NCI-H345 treated with DMSO at 0.1 percent for 48 hours (cell line): ENCODE measurements at regions not wholly inside any gene's neighbourhood (a gene's known extent, or its start where the extent isn't known, plus 50 kb on each side); places are given as distances from the start of the nearest gene placed in this dataset.

Source experiments
- DNase-seq: peaks from one replicate; lab custom pipeline; 2025; ENCODE audit not compliant: unreplicated experiment; lab: John Stamatoyannopoulos, UW

GRCh38 chr3:163983940-163984339, 1094.4 kb downstream of the SI start:
- DNase-seq: no peak

- no peak for DNase-seq
These were observed 1106.4 kb downstream of the SI start for GRCh38 chr3:163971861-163972260.

- DNase-seq: no peak
These were observed 1121.2 kb downstream of the SI start for GRCh38 chr3:163957072-163957471.

GRCh38 chr3:163953526-163953925, 1124.8 kb downstream of the SI start:
- DNase-seq: no peak

GRCh38 chr3:163952499-163952898, 1125.8 kb downstream of the SI start:
- no peak for DNase-seq

- no peak for DNase-seq
These were observed 1126.8 kb downstream of the SI start for GRCh38 chr3:163951397-163951987.

- no peak for DNase-seq
These were observed 1131.5 kb downstream of the SI start for GRCh38 chr3:163946785-163947184.

GRCh38 chr3:163943664-163944063, 1134.6 kb downstream of the SI start:
- no peak for DNase-seq

GRCh38 chr3:163939926-163940325, 1138.4 kb downstream of the SI start:
- no peak for DNase-seq

GRCh38 chr3:163936543-163936942, 1141.8 kb downstream of the SI start:
- no peak for DNase-seq

GRCh38 chr3:163935411-163935810, 1142.9 kb downstream of the SI start:
- no peak for DNase-seq

- DNase-seq: no peak
These were observed 1149.1 kb downstream of the SI start for GRCh38 chr3:163929069-163929652.

GRCh38 chr3:163927521-163927920, 1150.8 kb downstream of the SI start:
- no peak for DNase-seq

- DNase-seq: no peak
These were observed 1153.7 kb downstream of the SI start for GRCh38 chr3:163924600-163924999.

GRCh38 chr3:163919154-163919553, 1159.1 kb downstream of the SI start:
- DNase-seq: no peak

GRCh38 chr3:163916596-163917560, 1161.4 kb downstream of the SI start:
- DNase-seq: no peak

- DNase-seq: no peak
These were observed 1163.0 kb downstream of the SI start for GRCh38 chr3:163915280-163915679.

GRCh38 chr3:163914567-163914966, 1163.7 kb downstream of the SI start:
- DNase-seq: no peak

- no peak for DNase-seq
These were observed 1186.5 kb downstream of the SI start for GRCh38 chr3:163891771-163892170.

- DNase-seq: no peak
These were observed 1187.6 kb downstream of the SI start for GRCh38 chr3:163890661-163891060.

- no peak for DNase-seq
These were observed 1199.1 kb downstream of the SI start for GRCh38 chr3:163879172-163879571.

GRCh38 chr3:163878396-163878795, 1199.9 kb downstream of the SI start:
- no peak for DNase-seq
